ENCODE measurements at regions not wholly inside any gene's neighbourhood (a gene's known extent, or its start where the extent isn't known, plus 50 kb on each side); places are given as distances from the start of the nearest gene placed in this dataset.
A peak's percentile ranks its signal among the peaks of the same experiment; 100 is the strongest.

DNA sequence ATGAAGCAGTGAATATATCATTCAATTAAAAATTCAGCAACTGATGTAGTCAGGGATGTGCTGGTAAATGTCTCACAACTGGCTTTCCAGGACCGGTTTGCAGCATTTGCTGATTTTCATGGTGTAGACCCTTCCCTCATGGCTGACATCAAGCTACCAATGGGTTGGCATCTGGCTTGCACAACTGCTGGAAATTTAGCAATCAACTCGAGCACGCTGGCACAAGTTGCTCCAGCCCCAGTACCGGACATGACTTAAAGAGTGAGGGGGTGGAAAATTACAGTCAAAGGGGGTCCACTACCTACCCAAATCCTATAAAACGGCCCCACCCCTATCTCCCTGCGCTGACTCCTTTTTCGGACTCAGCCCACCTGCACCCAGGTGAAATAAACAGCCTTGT is 198.4 kb upstream of the NRP1 start:
- DNase-seq = no peak

DNA sequence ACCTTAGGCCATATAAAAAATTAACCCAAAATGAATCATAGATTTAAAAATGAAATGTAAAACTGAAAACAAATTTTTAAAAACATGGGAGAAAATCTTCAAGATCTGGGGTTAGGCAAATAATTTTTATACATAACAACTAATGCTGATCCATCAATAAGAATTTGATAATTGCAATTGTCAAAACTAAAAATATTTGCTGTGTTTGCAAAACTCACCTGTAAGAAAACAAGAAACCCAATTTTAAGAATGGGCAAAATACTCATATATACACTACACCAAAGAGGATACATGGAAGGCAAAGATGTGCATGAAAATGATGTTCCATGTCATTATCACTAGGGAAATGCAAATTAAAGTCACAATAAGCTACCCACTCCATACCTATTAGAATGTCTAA is 194.8 kb upstream of the NRP1 start:
- no peak for DNase-seq

DNA sequence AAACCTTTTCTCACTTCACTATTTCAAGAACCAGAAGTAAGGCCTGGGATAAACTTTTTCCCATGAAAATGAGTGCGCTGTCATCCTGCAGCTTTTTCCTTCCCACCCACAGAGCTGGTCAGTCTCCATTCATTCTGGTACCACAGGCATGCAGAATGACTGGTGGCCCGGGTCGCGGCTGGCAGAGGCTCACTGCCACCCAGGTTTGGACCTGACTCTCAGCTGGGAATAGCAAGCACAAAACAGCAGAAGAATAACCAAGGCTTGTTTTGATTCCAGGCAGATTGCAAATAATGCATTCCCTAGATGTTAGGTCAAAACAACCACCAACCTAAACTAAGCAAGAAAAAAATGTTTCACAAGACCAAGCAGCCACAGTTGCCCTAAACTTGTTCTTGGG is 190.5 kb upstream of the NRP1 start:
- no peak for DNase-seq

DNA sequence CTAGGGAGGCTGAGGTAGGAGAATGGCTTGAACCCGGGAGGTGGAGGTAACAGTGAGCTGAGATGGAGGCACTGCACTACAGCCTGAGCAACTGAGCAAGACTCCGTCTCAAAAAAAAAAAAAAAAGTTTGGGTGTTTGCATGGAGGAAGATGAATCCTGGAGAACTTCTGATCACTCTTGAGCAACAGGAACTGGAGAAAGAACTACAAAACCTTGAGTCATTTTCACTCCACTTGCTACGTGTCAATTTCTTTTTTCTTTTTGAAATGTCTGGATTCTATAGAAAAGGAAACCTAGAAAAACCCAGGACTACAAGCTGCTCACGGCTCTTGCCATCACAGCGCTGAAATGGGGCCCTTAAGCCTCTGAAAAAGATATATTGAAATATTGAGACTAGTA is 189.6 kb upstream of the NRP1 start:
- peak; percentile 79 for DNase-seq

DNA sequence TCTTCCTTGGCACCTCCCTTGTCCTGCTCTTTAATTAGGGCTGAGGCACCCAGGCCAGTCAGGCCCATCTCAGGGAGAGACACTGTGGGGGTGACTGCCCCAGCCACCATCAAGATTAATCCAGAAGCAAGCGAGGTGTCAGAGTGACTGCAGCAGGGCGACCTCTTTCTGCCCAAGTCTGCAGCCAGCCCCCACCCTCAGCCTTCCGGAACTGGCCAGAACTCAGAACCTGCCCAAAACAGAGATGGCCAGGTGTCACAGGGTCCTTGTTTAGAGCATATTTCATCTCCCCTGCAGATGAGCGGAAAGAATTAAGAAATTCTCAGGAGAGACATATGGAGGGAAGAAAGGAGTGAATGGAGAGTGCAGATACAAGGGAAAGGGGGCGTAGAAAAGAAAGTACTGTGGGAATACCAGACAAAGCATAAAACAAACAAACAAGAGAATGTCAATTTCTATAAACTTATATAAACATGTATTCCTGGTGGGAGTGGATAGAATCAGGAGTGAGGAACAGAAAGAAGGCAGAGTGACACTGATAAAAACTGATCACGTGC is 188.8 kb upstream of the NRP1 start:
- DNase-seq = no peak

DNA sequence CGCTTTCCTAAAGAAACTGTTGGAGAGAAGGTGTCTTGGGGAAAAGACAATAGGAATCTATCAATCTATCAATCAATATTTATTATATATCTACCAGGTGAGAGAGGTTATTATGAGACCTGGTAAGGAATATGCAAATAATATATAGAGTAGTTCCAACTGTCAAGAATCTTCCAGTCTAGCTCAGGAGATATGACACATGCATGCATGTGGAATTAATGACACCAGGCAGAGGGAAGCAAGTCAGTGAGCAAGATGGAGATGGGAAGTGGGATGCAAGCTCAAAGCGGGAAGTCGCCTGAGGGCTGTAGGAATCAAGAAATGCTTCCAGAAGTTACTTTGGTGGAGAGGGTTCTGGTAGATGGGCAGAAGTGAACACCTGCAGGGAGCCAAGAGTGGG is 187.4 kb upstream of the NRP1 start:
- DNase-seq = no peak

DNA sequence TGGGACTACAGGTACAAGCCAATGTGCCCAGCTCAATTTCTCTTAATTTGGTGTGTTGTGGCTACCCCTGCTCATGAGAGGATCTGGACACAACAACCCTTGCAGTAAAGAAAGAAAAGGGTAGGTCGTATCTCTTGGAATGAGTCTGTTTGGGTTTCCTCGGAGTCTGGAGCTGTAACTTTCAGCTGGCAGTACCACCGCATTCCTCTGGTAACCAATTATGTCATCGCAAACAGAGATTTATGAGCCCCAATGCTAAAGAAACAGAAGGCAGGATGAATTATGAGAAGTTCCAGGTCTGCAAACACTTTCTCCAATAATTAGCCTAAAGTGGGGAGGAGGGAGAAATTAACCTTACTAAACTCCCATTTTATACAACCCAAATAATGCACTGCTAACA is 186.6 kb upstream of the NRP1 start:
- no peak for DNase-seq

DNA sequence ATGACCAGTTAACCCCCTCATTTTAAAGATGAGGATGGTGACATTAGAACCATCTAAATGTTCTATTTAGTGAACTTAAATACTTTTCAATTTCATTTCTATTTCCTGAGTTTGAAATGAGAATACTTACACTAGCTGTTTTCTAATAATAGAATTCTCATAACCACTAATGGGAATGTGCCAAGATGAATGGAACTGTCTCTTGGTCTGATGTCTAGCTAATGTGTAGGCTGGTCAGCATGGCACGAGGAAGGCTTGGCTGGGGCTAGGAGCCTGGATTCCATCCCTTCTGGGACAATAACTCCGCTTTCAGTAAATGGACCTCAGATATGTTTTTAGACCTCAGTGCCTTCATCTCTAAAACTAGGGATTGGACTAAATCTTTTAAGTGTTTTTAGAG is 185.8 kb upstream of the NRP1 start:
- DNase-seq = no peak

DNA sequence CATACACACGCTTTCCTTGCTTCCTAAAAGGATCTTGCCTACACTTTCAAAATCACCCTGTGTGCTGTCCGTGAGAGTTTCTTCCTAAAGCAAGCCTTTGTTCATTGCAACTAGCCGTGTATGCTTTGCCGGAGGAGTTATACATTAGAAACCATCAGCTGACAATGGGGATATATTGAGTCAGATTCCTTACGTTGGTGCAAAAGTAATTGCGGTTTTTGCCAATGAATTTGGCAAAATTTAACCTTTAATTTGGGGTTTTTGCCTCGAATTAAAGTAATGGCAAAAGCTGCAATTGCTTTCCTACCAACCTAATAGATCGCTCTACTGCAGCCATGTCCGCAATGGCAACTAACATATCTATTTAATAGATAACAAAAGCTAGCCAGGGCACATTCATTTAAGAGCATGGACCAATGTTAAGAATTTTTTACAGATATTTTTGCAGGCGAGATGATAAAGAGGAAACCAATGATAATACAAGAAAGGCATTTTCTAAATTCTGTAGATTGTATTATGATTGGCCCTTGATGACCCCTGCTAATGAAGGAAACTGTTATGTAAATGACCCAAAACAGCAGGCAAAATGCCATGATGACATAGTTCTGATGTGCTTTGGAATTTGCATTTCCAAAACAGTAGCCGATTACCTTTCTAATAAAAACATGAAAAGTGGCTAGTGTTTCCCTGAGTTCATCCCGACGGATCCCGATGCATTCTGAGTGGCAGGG is 184.8 kb upstream of the NRP1 start:
- no peak for DNase-seq

DNA sequence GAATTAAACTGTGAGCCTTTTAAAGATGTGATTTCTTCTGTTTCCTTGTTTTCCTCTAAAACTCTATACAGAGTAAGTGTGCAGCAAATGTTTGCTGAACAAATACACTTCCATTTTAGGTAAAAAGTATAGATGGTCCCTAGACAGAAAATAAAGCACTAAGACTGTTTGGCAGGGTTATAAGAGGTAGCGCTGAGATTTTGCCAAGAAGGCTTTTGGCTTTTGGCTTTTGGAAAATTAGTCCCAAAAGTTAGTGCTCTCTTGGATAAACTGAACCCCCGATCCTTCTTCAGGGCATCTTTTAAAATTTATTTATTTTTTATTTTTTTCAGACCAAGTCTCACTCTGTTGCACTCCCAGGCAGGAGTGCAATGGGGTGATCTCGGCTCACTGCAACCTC is 175.7 kb upstream of the NRP1 start:
- DNase-seq = no peak

DNA sequence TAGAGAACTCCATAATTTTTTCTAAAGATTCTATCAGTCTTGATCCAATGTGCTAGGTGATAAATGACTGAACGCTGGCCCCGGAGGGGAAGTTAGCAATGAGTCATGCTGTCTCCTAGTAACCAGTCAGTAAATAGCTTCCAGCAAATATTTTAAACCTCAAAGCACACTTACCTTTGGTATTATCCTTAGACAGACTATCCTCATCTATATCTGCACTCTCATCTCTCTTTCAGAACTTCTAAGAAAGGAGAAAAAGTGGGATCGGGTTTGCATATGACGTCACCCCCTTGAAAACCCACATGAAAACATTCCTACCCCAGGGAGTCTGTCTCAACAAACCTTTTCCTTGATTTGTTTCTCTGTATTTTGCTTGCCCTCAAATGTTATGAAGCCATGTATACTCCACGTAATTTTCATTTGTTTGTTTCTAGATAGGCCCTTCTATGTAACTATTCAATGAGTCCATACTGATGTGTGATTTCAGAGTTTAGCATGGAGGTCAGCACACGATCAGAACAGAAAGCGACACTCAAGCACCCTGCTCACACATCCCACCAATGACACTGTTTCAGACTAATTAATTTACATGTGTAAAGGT is 174.9 kb upstream of the NRP1 start:
- peak; percentile 82 for DNase-seq

DNA sequence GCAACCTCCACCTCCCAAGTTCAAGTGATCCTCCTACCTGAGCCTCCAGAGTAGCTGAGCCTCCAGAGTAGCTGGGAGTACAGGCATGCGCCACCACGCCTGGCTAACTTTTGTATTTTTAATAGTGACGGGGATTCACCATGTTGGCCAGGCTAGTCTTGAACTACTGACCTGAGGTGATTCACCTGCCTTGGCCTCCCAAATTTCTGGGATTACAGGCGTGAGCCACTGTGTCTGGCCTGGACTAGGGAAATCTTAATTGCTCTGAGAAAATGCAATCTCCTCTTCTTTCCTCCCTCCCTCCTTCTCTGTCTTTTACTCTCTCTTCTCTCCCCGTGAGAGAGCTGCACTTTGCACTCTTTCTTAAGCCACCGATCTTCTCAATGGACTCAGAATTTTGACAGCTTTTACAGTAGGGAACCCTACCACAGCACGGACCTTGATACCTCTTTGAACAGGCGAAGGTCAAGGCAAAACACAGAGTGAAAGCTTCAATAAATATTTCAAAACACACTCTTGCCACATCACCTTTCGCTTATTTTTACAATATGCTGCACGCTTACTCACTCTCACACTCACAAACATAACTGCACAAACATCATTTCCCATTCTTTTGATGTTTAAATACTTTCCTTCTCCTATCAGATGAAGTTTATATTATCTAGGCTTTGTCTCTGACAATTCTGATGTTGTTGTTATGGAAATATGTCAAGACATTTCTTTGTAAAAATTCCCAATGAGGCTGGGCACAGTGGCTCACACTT is 173.4 kb upstream of the NRP1 start:
- peak; percentile 64 for DNase-seq

DNA sequence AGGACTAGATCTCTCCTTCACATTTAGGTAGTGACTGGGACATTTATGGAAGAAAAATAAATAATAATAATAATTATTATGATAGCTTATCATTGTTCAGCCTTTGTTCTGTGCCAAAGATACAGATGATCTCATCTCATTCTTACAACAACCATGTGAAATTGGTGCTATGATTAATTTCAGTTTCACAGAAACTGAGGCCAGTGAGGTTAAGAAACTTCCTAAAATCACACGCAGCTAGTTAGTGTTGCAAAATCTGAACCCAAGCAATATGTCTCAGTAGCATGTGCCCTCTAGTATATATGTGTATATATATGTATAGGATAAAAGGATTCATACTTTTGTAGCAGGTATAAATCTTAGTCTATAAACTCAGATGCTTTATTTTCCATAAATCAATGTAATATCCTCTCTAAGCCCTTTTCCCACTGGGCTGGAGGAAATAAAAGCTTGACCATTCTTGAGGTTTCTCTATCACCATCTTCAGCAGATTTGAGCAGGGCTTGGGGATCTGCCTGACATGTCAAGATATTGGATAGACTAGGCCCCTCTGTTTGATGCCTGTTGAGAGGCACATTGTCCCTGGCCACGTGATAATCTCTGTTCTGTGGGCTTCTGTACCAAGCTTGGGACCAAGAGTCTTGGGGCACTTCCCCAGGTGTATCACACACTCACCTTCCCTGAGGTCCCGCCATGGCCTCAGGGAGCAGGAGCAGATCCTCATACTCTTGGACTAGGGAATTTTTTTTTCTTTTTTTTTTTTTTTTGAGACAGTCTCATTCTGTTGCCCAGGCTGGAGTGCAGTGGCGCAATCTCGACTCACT is 172.6 kb upstream of the NRP1 start:
- peak; percentile 93 for DNase-seq

DNA sequence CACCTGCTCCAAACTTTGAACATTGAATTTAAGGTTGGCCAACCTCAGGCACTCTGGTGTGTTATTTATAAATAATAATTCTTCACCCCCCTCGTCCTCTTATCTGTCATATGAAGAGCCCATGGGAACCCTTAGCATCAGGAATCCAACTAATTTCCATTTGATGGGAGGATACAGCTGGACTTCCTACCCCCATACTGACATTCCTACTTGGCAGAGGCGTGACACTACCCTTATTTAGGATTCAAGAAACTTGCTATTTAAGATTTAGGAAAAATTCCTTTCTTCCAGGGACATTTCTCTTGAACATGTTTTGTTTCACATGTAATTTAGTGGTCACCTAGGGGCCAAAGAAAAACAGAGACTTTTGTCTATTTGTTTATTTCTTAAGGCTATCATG is 171.9 kb upstream of the NRP1 start:
- peak; percentile 6 for DNase-seq

DNA sequence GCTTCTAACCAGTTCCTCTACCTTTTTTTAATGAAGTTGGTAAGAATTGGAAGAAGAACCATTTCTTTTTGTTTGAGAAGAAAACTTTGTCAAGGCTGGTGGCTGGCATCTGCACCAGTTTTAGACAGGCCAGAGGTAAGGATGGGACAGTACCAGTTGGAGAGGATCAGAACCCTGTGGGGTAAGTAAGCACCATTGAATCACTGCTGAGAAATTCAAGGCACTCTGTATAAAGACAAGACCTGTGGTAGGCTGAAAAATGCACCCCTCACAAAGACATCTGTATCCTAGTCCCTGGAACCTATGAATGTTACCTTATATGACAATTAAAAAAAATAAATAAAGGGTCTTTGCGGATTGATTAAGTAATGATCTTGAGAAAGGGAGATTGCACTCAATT is 166.7 kb upstream of the NRP1 start:
- no peak for DNase-seq

DNA sequence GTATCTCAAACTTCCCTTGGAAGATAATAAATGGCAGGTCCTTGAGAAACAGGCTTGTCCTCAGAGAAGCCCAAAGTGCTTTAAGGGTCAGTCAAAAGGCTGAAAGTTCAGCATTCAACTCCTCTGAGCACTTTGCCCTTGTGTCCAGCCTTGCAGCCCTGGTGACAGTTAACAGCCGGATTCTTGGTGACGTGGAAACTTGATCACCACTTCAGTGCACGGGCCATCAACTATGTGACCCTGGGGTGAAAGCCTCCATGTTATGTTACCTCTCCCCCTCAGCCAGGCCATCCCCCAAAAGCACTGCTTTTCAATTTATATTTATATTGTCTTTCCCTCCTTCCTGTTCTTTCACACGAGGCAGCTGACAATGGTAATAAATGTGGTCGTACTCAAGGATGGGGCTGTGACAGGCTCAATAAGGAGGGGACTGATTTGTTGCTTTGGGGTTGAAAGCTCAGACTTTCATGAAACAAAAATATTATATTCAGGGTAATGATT is 164.0 kb upstream of the NRP1 start:
- no peak for DNase-seq

DNA sequence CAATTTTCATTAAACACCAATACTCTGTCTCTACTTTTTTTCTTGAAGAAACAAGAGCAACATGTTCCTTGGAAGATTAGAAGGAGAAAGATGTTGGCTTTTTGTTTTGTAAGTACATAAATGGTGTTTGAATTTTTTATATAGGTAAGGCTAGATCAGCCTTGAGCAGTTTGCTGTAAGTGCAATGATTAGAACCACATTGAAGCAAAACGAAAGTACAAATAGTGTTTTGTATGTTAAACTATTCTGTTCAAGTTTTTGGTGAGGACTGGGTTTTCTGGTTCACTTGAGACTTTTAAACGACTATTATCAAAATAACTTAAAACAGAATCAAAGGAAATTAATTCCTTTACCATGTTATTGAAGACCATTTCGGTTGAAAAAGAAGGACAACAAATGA is 162.9 kb upstream of the NRP1 start:
- no peak for DNase-seq

DNA sequence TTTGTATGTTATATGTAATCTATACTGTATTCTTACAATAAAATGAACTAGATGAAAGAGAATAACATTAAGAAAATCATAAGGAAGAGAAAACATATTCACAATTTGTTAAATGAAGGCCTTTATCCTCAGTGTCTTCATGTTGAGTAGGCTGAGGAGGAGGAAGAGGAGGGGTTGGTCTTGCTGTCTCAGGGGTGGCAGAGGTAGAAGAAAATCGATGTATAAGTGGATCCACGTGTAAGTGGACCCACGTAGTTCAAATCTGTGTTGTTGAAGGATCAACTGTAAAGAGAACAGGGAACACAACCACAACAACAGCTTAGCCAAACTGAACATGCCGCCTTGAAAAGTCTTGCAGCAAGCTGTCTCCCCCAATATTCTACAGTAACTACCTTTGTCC is 161.6 kb upstream of the NRP1 start:
- DNase-seq = no peak

DNA sequence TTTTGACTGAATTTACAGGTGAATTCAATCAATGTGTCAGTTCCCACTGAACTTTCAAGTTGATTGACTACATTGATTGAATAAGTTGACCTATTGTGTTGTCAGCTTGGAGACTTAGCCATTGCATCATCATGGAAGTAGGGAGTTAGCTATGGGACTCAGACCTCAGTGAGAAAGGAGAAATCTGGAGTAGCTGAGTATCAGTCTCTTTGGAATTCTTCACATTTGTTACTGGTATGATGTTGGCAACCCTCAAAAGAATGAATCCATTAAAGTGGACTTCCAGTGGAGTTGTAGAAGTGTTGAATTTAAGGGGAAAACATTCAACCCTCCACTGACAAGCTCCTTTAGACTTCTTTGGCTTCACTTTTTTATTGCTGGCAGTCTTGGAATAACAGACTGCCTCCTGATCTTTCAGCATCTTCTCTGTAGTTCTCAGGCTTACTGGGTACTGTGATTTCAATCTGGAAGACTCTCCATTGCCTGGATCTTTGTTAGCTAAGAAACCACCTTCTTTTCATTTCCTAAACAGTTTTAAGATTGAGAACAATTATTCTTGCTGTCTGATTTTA is 160.3 kb upstream of the NRP1 start:
- DNase-seq = no peak

DNA sequence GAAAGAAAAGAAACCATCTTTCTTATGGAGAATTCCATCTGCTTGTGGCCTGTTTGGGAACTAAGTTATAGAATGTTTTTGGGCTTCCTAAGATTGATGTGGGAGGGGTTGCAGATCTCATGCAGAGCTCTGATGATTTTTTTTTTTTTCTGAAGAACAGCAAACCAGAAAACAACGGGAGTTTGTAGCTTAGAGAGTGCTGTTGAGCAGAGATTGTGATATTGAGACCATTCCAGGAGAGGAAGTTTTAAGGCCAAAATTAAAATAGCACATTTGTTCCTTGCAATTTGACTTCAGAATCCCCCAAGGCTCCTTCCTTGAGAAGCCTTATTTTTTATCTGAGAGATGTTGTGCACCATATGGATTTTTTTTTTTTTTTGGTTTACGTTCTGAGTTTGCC is 159.5 kb upstream of the NRP1 start:
- DNase-seq = no peak

DNA sequence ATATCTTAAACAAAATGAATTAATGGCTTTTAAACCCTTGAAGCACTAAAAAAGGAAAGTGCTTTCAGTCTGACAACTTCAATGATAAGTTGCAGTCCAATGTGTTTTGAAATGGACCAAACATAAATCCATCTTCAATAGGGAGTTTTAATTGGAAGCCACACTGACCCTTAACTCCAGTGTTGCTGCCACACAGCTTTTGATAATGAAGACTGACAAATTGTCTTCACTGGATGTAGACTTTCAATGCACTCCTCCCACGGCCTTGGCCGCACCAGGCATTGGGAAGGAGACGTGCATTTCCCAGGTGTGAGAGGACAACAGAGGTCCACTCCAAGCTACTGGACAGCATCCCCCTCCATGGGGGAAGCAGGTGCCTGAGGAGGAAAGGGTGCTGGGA is 159.0 kb upstream of the NRP1 start:
- no peak for DNase-seq

DNA sequence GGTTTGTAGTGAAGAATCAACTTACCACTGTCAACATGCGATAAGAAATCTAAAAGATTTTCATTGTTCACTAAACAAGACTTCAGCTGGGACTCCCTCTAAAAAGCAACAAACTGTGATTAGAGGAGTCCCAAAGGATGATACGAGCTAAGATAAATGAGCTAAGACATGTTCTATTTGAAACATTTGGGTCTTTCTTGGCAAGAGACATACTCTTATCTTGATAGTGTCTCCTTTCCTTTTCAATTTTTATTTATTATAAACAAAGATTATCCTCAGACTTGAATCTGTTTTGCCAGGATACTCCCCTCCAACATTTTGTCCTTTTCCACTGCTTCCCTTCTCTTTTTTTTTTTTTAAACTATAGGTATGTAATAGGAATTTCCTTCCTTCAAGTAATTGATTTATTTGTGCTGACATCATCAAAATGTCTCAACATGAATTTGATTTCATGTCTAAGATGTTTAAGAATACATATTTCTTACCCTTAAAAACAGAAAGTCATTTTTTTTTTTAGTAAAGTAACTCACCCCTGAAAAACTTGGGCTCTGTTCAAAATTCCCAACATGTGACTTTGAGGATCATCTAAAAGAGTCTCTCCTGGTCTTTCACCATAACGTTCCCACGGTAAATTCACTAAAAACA is 158.4 kb upstream of the NRP1 start:
- no peak for DNase-seq
